ENCODE measurements at regions not wholly inside any gene's neighbourhood (a gene's known extent, or its start where the extent isn't known, plus 50 kb on each side); places are given as distances from the start of the nearest gene placed in this dataset.

DNA sequence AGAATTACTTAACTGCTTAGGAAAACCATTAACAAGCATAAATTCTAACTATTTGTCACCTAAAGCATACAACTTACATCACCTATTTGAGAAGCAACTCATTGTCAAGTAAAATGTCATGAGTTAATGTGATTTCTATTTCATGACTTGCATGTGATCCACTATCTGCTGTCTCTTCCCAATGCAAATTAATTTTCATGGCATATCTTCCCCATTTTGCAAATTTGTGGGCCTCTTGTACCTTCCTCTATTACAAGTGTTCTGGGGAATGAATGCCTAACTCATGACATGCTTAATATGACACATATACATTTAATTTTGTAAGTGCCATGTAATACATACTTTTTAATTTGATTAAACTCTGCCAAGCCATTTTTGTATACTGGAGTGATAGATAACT is 81.1 kb upstream of the EDNRB start:
- Histone ChIP-seq H2AFZ (ENCODE audit: low read length) (no peak overlapping the region), H3K79me2 (ENCODE audit: insufficient read depth, low read length) (no peaks in the 10 kb centered on the region), H3K36me3 (replicated peaks in 1 of 2; ENCODE audit: control insufficient read depth in 1 of 2, insufficient read depth in 2 of 2, low read length in 2 of 2) (no peaks in the 10 kb centered on the region), H3K4me2 (ENCODE audit: low read depth, low read length) (no peak overlapping the region), H4K20me1 (ENCODE audit: insufficient read depth, low read length) (no peaks in the 10 kb centered on the region), H3K9me3 (ENCODE audit: low read length) (peaks cover 42% of the 10 kb centered on the region), H3K27ac (ENCODE audit: extremely low read length, insufficient read depth, low read length) (no peak overlapping the region), H3K4me3 (replicated peaks in 1 of 3; ENCODE audit: insufficient read depth in 1 of 3, low read depth in 2 of 3, low read length in 3 of 3) (no peak overlapping the region), H3K27me3 (ENCODE audit: control insufficient read depth in 1 of 2, insufficient read depth in 2 of 2, low read length in 2 of 2) (no peaks in the 10 kb centered on the region), H3K9ac (ENCODE audit: insufficient read depth, low read depth, low read length) (no peak overlapping the region), H3K4me1 (ENCODE audit: insufficient read depth, low read length) (no peaks in the 10 kb centered on the region)
- DNase-seq (ENCODE audit: low spot score) (no peak), ATAC-seq (no peak), FAIRE-seq (no peak)
- in situ Hi-C loops (cut with HindIII; ENCODE audit: extremely low pct_ligation_motif_present, low pct_unique_long_range_greater_than_20kb) (no loop called here), intact Hi-C loops (cut with micrococcal nuclease; ENCODE audit: unreplicated experiment) (no loop called here)
- no peak for TF ChIP-seq ZNF605 (CRISPR knock-in tag; IDR thresholded peaks at IDR 0.05)
- TF ChIP-seq ZFYVE20 (CRISPR knock-in tag; IDR thresholded peaks at IDR 0.05; ENCODE audit: borderline replicate concordance, low read depth): no peak
- TF ChIP-seq EP300 (IDR thresholded peaks at IDR 0.05; ENCODE audit: low read depth in 2 of 2, low read length in 2 of 2): no peak
- no peak for TF ChIP-seq EP300 (CRISPR knock-in tag; IDR thresholded peaks at IDR 0.05; ENCODE audit: borderline replicate concordance)
- no peak for TF ChIP-seq NFIC (IDR thresholded peaks at IDR 0.05; ENCODE audit: low read length)
- TF ChIP-seq SNAPC5 (CRISPR knock-in tag; IDR thresholded peaks at IDR 0.05; ENCODE audit: borderline replicate concordance): no peak
- TF ChIP-seq ZSCAN21 (CRISPR knock-in tag; IDR thresholded peaks at IDR 0.05; ENCODE audit: borderline replicate concordance): no peak
- TF ChIP-seq ZBTB43 (CRISPR knock-in tag; conservative IDR thresholded peaks at IDR 0.05): no peak
- no peak for TF ChIP-seq ZNF124 (CRISPR knock-in tag; IDR thresholded peaks at IDR 0.05)
- TF ChIP-seq, protein P1, sequence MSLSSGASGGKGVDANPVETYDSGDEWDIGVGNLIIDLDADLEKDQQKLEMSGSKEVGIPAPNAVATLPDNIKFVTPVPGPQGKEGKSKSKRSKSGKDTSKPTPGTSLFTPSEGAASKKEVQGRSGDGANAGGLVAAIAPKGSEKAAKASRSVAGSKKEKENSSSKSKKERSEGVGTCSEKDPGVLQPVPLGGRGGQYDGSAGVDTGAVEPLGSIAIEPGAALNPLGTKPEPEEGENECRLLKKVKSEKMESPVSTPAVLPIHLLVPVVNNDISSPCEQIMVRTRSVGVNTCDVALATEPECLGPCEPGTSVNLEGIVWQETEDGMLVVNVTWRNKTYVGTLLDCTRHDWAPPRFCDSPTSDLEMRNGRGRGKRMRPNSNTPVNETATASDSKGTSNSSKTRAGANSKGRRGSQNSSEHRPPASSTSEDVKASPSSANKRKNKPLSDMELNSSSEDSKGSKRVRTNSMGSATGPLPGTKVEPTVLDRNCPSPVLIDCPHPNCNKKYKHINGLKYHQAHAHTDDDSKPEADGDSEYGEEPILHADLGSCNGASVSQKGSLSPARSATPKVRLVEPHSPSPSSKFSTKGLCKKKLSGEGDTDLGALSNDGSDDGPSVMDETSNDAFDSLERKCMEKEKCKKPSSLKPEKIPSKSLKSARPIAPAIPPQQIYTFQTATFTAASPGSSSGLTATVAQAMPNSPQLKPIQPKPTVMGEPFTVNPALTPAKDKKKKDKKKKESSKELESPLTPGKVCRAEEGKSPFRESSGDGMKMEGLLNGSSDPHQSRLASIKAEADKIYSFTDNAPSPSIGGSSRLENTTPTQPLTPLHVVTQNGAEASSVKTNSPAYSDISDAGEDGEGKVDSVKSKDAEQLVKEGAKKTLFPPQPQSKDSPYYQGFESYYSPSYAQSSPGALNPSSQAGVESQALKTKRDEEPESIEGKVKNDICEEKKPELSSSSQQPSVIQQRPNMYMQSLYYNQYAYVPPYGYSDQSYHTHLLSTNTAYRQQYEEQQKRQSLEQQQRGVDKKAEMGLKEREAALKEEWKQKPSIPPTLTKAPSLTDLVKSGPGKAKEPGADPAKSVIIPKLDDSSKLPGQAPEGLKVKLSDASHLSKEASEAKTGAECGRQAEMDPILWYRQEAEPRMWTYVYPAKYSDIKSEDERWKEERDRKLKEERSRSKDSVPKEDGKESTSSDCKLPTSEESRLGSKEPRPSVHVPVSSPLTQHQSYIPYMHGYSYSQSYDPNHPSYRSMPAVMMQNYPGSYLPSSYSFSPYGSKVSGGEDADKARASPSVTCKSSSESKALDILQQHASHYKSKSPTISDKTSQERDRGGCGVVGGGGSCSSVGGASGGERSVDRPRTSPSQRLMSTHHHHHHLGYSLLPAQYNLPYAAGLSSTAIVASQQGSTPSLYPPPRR (CRISPR knock-in tag; IDR thresholded peaks at IDR 0.05; ENCODE audit: borderline replicate concordance): no peak
- TF ChIP-seq ZNF292 (CRISPR knock-in tag; IDR thresholded peaks at IDR 0.05; ENCODE audit: borderline replicate concordance, low read depth): no peak
- ChIA-PET CTCF (ENCODE audit: low intra/inter-chr PET ratio, low total read pairs) (no interaction called here), POLR2A (no interaction called here)
- BruUV-seq (replicated peaks): no TSS peak

Measured in HepG2 (cell line).